ENCODE measurements at regions not wholly inside any gene's neighbourhood (a gene's known extent, or its start where the extent isn't known, plus 50 kb on each side); places are given as distances from the start of the nearest gene placed in this dataset.

DNA sequence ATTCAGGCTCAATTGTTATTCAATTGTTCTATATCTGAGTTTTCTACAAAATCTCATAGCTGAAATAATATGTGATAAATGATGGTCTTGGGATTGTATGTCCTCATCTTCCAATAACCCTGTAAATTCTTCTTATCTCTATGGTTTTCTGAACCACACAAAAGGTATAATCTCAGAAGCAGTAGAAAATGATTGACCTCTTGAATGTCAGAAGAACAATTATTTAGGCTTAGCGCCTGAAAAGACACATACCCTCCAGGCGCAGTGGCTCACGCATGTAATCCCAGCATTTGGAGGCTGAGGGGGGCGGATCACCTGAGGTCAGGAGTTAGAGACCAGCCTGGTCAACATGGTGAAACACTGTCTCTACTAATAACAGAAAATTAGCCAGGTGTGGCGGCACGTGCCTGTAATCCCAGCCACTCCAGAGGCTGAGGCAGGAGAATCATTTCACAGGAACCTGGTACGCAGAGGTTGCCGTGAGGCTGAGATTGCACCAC is 288.0 kb upstream of the TBC1D5 start:
- DNase-seq: no peak

DNA sequence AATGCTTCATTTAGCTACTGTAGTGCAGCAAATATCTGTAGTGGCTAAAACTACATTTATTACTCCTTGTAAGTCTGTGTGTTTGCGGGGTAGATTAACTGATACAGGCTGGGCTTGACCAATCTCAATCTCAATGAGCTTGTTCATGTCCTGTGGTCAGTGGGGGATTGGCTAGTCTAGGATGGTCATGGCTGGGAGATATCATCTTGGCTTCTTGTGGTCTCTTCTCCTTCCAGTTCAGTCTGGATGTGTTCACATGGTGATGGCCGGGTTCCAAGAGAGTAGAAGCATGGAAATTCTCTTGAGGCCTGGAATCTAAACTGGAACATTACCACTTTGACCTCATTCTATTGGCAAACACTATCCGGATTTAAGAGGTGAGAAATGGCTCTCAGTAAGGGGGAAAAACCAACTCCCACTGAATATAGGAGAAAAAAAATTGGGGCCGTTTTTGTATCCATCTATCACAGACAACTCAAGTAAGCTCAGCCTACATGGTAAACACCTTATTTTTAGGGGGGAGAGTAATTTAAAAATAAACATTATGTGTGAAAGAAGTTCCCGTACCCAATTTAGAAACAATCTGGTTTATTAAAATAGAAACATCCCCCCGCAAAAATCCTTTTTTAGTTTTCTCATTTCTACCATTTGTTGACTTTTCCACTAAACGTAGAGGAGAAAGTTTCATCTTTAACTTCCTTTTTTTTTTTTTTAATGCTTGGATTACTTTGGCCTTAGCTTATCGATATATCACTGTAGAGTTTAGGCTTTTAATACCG is 284.9 kb upstream of the TBC1D5 start:
- no peak for DNase-seq

DNA sequence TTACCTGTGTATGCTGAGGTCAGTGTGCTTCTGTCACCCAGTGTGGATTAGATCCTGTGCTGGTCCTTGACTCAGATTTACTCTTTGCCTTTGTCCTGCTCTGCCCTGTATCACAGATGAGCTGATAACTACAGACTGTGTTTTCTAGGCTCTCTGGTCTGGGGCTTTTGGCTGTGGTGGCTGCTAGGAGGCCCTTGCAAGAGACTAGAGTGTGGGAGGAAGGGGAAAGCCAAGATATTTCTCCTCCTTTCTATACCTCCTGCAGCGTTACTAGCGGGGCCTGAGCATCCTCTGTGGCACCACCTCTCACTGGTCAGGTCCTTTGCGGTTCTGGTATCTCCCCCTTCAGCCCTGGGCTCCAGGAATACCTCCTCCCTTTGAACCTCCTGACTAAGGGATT is 282.3 kb upstream of the TBC1D5 start:
- no peak for DNase-seq

DNA sequence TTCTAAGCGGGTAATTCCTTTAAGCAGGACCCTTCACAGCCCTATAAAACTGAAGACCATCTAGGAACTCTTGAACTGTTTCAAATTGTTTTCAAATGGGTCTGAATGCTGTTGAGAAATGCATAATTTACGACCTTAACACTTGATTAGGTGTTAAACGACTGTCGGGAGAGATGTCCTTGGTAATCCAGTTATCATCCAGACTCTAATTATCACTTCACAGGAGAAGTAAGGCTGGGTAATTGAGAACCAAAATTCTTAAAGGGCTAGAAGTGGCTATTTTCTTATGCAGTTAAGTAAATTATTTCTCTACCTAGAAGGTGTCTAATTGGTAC is 276.7 kb upstream of the TBC1D5 start:
- DNase-seq: no peak

DNA sequence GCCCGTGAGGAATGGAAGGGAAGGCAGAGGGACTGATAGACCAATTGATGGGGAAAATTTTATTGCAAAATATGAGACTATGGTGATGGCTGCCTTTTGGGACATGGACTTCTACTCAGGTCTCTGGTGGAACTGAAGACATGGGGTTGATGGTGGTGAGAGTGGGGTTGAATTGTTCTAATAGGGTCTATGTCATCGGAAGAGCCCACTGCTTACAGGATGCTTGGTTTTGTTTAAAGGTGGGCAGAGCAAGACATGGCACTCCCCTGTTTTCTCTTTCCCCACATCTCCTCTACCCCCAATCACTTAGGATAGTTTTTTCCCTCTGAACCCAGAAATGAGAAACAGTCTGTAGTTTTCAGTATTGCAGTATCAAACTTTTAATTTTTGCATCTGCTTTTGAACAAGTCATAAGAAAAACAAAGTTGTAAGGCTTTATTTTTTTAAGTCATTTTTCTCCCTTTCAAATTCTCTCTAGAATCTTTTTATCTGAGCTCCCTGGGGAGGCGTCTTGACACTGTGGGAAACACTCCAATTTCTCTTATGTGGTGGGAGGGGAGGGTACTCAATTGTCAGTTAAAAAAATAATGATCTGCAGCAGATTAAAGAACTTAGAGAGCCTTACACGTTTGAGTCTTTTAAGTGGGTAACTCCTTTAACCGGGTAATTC is 276.2 kb upstream of the TBC1D5 start:
- DNase-seq: no peak

DNA sequence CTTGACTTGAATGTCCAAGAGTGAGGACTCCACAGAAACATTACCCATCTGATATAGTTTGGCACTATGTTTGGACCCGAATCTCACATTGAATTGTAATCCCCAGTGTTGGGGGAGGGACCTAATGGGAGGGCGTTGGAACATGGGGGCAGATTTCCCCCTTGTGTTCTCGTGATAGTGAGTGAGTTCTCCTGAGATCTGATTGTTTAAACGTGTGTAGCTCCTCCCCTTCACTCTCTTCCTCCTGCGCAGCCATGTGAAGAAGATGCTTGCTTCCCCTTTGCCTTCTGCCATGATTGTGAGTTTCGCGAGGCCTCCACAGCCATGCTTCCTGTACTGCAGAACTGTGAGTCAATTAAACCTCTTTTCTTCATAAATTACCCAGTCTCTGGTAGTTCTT is 273.9 kb upstream of the TBC1D5 start:
- no peak for DNase-seq

DNA sequence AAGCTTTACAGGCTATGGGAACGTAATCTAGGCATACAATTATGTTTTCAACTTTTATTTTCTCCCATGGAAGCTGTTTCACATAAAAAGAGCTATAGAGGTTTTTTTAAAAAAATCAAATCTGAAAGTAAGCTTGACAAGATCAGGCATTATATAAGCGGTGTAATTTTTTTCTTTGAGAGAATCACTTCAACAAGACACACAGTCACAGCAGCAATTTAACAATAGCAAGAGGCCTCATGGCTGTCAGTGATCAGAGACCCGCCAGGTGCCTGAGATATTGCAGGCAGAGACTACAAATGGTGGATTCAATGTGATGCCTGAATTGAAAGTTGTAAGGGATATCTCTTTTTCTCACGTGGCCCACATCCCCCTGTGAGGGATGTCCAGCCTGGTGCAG is 270.5 kb upstream of the TBC1D5 start:
- no peak for DNase-seq

DNA sequence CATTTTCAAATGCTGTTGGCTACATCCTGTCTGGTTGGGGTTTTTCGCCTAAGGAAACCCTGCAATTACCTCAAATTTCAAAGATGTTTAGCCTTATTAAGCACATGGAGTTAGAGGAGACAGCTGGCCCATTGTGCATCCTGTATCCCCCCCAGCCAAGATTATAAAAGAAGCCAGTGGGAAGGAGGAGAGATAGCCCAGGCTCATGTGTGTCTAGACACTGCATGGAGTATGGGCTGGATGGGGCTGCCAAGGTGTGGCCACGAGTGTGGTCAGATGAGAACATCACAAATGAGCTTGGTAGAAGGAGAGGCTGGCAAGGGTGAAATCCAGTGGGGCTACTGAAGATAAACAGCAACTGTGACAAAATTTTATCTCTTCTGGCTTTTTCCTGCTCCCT is 270.0 kb upstream of the TBC1D5 start:
- no peak for DNase-seq

DNA sequence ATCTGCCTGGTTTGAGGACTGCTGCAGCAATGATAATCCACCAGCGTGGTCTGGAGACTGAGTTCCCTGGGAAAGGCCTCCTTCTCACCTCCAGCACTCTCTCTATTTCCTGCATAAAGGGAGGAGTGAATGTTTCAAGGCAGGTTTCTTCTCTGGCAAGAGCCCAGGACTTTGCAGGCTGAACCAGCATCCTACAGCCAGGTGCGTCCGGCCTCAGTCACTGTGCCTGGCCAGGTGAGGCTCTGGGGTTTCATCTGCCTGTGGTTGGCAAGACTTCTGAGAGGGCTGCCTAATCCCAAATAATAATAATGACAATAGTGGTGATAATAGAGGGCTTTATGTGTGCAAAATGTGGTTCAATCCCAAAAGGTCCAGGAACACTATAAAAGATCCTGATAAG is 269.0 kb upstream of the TBC1D5 start:
- DNase-seq: no peak

DNA sequence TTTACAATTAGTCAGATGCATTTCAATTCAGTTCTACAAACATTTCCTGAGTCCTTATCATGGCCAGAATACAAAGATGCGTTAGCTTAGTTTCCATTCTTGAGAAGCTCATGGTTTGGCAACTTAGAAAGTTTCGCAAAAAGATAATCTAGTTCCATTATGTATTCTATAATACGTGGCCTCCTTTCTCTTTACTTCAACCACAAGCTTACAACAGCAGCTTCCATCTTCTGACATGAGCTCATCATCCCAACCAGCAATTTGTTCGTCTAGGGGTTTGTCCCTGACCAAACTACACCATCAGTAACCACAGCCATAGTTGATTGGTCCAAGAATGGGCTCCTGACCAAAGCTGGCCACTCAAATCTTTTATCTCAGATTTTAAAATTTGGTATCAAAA is 267.6 kb upstream of the TBC1D5 start:
- no peak for DNase-seq

DNA sequence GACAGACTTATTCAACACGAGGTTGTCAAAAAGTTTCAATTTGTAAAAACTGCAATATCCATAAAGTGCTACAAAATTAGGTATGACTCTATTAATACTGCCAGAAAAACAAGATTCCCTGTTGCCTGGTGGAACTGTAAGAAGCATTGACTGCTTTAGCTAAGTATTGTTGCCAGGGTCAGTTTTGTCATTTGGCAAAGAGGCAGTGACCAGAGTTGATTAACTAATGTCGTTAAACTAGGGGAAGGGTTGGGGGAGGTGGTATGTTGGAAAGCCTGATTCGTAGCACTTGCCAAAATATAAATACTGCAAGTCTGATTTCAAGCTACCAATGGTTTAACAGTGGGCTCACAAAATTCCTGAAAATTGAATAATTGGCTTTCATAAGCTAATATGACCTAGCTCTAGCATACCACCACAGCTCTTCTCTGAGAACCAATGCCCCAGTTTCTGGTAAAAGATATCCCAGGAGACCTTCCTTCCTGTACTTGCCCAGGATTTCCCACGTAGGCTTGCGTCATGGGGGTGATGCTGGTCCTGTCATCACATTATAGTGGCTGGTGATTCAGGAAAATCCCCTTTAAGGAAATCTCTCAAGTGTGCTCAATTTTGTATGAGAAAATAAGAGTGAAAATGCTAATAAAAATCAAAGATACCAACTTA is 266.4 kb upstream of the TBC1D5 start:
- DNase-seq: no peak

DNA sequence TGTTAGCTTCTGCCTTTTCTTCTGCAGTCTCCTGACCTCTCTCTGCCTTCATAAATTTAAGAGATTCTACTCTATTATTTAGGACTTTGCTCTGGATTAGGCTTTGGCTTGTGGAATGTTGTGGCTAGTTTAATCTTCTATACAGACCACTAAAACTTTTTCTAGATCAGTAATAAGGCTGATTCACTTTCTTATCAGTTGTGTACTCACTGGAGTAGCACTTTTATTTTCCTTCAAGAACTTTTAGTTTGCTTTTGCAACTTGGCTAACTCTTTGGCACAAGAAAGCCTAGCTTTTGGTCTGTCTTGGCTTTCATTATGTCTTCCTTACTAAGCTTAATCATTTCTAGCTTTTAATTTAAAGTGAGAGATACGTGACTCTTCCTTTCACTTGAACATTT is 265.5 kb upstream of the TBC1D5 start:
- no peak for DNase-seq

DNA sequence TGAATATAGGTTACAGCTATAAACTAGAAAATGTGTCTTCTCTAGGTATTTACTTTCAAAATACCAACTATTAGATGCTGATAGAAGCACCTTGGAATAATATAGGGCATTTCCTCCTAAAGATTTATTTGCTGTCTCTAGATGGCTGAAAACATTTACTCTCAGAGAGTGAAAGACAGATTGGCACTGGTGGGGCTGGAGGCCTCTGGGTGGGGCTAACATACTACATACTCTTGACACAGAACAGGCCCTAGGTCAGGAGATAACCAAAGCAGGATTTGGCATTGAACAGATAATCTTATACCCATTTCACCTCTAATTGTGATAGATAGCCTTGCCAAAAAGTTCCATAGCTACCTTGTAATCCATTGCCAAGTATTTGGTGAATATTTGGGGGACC is 253.3 kb upstream of the TBC1D5 start:
- DNase-seq: no peak

DNA sequence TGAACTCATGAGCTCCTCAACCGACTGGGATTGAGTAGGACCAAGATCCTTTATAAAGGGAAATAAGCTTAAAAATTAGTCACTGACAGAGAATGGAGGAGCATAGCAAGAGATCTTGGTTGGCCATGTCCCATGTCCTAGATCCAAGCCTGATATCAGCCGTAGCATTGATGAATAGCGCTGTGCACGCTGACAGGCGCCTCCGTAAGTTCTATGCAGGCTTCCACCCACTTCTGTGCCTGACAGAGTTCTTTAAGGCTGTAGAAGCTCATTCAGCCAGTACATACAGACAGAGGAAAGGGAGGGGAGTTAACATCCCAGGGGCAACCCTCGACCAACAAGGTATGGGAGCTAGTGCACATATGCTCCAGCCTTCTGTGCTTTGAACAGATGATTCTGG is 251.7 kb upstream of the TBC1D5 start:
- no peak for DNase-seq

DNA sequence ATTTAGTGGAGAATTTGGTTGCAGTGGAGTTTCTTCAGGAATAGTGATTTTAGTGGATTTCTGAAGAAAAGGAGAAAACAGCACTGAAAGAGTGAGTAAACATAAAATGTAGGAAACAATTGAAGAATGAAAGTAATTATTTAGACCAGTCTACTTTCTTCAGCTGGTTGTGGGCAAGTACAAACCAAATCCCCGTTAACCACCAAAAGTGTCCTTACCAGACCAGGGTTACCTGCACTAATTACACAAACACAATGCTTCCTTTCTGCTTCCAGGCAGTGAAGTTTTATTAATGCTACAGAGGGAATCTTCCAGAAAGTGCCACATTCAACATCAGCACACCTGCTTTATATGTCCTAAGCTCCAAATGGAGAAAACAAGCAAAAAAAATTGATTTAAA is 248.0 kb upstream of the TBC1D5 start:
- DNase-seq: no peak

DNA sequence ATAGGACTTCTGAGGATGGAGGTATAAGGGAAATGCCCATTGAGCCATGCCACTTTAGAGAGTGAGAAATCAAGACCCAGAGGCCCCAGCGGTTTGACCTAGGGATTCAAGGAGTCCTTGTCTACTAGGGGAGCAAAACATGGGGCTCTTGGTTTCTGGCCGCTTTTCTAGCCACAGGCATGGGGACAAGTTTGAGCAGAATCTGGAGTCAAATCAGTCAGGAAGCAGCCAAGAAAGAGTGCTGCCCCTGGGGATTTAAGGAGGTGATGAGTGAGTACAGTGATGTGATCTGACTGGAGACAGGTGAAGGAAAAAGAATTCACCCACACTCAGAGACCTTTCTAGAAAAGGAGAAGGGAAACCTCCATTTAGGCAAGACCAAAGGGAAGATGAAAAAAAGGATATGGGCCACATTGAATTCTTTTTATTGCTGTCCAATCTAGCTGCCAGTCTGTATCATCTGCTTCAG is 244.0 kb upstream of the TBC1D5 start:
- no peak for DNase-seq

DNA sequence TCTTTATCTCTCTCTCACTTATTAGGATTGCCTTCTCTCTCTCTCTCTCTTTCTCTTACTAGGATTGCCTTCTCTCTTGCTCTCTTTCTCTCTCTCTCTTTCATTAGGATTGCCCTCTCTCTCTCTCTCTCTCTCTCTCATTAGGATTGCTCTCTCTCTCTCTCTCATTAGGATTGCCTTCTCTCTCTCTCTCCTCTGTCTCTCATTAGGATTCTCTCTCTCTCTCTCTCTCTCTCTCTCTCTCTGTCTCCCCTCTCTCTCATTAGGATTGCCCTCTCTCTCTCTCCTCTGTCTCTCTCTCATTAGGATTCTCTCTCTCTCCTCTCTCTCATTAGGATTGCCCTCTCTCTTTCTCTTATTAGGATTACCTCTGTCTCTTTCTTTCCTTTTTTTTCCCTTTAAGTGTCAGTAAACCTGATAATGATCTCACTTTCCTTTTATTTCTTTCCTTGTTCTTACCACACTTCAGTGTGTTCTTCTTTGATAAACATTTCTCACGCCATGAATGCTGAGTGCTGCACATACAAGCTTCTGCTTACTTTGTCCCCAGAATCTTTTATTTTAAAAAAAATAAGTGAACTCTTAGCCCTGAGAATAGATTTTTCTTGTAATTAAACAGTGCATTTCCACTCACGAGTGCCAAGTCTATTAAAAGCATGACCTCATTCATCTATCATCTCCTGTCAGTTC is 243.4 kb upstream of the TBC1D5 start:
- DNase-seq: no peak

DNA sequence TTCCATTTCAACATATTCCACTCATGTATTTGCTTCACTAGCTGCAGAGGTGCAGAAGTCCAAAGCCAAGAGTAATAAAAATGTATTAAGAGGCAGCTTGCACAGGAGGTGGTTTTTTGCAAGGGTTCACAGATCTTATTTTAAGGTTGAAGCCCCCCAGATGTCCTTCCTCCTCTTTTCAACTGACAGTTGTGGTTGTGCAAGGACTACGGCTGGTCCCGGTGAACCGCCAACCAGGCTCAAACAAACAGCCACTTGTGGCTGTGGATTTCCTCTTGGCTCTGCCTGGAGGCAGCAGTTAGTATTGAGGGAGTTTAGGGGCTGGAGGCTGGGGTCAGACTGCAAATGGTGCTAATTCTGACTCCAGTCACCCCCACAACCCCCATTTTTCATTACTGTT is 240.7 kb upstream of the TBC1D5 start:
- DNase-seq: no peak

DNA sequence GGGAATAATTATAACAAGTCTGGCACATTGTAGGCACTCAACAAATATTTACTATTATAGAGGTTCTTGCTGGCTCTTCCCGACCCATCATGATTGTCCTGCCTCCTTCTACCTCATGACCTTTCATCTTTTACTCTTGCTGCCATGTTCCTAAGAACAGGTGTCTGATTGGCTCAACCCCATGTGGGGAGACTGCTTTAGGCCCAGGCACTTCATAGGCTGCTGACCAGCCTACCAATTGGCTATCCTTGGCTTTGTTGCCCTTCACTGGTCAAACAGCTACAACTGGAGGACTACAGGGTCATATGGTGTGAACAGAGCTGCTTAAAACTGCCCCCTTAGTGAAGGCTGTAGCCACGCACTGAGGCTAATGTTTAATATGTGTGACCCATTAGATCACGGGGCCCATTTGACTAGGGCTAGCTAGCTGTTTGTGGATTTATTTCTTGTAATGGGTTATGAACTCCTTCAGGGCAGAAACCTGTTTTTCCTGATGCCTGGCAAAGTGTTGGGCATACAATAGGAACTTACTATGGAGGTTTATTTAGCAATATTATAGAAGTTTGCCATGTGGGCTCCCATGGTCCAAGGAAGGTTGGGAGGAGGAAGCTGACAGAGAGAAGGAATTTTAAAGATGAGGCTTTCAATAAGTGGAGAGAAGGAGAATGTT is 239.9 kb upstream of the TBC1D5 start:
- no peak for DNase-seq

DNA sequence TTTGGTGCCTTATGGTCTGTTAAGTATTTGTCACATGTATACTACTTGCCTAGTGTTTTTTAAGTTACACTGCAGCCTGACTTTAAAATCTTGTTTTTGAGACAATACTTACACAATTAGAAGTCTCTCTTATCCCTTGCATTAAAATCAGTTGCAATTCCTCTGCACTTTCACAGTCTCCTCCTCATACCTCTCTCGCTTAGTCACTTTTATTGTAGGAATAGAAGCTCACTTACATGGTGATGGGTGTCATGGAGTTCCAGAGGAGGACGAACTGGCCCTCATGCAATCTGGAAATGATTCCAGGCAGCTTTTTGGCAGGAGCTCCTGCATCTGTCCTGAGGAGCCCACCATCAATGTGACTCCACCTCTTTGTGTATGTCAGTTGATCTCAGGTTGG is 238.4 kb upstream of the TBC1D5 start:
- no peak for DNase-seq

DNA sequence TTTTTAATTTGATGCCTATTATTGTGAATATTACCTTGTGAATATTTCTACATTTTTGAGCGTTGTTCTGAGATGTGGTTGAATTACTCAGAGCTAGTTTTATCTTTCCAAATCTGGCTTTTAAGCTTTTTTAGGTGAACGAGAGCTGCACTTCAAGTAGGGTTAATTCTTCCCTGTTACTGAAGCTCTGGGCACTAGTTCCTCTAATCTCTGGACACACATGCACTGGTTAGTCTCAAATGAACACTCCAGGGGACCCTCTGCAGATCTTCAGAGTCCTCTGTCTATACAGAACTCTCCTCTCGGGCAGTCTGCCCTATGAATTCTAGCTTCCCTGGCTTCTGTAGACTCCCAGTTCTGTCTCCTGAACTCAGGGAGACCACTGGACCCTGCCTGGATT is 237.5 kb upstream of the TBC1D5 start:
- no peak for DNase-seq

DNA sequence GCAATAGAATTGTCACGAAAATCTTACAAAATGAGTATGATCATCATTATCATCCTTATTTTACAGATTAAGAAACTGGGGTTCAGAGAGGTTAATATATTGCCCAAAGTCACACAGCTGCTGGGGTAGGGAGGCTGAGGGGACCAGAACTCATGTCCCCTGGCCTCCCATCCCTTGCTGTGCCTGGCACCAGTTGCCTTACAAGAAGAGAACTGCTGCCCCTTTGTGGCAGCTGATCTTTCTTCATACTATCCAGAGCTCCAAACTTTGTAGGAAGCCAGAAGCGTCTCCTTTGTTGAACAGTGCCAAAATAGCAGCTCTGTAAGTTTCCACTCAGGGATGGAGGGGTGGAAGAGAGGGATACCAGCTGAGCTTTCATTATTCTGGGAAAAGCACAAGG is 236.8 kb upstream of the TBC1D5 start:
- no peak for DNase-seq

All from NCI-H2171 treated with DMSO at 0.1 percent for 48 hours (cell line).